Fibroblast of villous mesenchyme (primary cell): ENCODE measurements at regions not wholly inside any gene's neighbourhood (a gene's known extent, or its start where the extent isn't known, plus 50 kb on each side); places are given as distances from the start of the nearest gene placed in this dataset.
A peak's percentile ranks its signal among the peaks of the same experiment; 100 is the strongest.

ENCODE experiments used
- DNase-seq: peaks from one replicate; pipeline ENCODE4 v3.0.0-alpha.2; 2010; ENCODE audit warnings: low read depth
- H3K4me3 ChIP-seq: 2 replicates; pipeline ENCODE4 v1.5.1; 2011; ENCODE audit warnings: low read depth, mild to moderate bottlenecking, low read length
- CTCF ChIP-seq: IDR thresholded peaks from 2 replicates; pipeline ENCODE4 v1.5.1; 2012; ENCODE audit warnings: low read depth, mild to moderate bottlenecking, low read length; ENCODE audit not compliant: insufficient read depth

- no peak for TF ChIP-seq CTCF
- no peak for DNase-seq
- H3K4me3 ChIP-seq: no peak overlapping the region
Measured at GRCh38 chr13:73173279-73173811, 114.5 kb downstream of the KLF5 start.

GRCh38 chr13:73171926-73172325, 113.1 kb downstream of the KLF5 start:
- no peak overlapping the region for H3K4me3 ChIP-seq
- peak; percentile 46 for DNase-seq
- no peak for TF ChIP-seq CTCF

- no peak overlapping the region for H3K4me3 ChIP-seq
- DNase-seq: no peak
- TF ChIP-seq CTCF: no peak
Measured at GRCh38 chr13:73171271-73171682, 112.5 kb downstream of the KLF5 start.

GRCh38 chr13:73169971-73170370, 111.2 kb downstream of the KLF5 start:
- DNase-seq: no peak
- no peak overlapping the region for H3K4me3 ChIP-seq
- no peak for TF ChIP-seq CTCF

- no peak for DNase-seq
- no peak overlapping the region for H3K4me3 ChIP-seq
- TF ChIP-seq CTCF: no peak
Measured at GRCh38 chr13:73168953-73169401, 110.2 kb downstream of the KLF5 start.

- DNase-seq: no peak
- TF ChIP-seq CTCF: no peak
- no peak overlapping the region for H3K4me3 ChIP-seq
Measured at GRCh38 chr13:73168226-73168952, 109.6 kb downstream of the KLF5 start.
